CD4-positive, alpha-beta T cell treated with Interleukin-21 for 1 hour (primary cell): ENCODE measurements at regions not wholly inside any gene's neighbourhood (a gene's known extent, or its start where the extent isn't known, plus 50 kb on each side); places are given as distances from the start of the nearest gene placed in this dataset.

Experiments
- DNase-seq: peaks from one replicate; pipeline ENCODE4 v3.0.0-alpha.2; 2020

- no peak for DNase-seq
These were observed 151.3 kb upstream of the SOX9 start for GRCh38 chr17:71969500-71969899.

DNA sequence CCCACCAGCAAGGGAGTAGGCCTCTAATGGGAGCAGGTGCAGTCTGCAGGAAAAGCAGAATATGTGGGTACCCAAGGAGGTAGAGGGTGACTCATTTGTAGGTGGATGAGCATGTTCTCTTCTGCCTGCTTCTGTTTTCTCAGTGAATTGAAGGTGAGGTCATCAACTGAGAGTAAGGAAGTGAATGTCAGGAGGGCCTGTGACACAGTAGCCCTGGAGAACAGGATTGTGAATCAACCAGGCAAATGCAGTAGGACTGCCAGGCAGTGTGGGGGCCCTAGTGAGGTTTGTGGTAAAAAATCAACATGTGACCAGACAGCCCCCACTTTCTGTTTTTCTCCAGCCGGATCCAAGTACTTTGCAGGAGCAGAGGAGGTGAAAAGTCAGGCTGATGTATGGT is 150.5 kb upstream of the SOX9 start:
- no peak for DNase-seq

DNA sequence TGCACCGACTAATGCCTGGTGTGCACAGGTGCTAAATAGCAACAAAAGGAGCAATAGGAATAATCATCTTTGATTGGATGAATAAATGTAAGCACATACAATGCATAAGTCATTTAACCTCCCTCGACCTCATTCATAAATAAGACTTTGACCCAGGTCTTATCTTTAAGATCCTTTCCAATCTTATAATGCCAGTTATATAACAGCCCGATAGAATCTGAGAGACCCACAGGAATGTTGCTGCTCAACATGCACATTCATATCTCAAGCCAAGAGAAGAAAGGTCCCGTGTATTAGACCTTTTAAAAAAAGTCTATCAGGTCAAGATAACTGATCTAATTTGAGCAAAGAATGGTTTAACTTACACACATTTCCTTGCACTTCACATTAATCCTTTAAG is 146.8 kb upstream of the SOX9 start:
- no peak for DNase-seq

DNA sequence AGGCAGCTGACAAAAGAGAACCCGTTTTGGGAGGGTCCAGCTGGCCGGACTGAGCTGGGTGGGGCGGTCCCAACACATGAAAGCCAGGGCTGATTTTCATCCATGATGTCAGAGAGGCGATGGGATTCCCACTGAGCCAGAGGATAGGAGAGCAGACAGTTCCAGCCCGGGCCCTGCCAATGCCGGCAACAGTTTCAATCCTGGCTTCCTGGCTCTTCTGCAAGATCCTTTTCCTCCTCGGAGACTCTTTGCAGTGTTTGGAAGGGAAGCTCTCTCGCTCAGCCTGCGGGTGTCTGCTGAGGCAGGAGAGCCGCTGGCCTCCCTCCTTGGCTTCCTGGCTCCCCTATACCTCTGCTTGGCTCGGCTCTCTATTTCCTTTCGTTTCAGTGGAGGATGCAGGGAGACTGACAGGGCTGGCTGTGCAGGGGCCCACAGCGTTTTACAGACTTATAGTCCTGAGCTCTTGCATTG is 145.5 kb upstream of the SOX9 start:
- DNase-seq = no peak

GRCh38 chr17:71976011-71976649 is 144.7 kb upstream of the SOX9 start:
- no peak for DNase-seq

DNA sequence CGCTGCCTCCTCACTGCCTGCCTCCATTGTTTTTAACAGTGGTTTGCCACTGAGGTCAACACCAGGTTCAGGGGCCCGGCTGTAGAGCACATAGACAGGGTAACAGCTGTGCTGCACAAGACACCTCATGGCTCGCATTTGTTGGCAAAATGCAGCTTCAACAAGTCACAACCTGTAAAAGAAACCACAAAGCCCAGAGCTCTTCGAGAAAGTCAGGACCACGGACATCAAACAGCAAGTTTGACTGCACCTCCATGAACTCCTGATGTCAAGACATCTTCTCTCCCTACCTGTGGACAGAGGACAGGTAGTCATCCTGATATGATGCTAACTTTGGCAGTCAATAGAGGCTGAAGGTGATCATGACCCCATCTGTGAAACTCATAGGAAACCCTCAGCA is 142.4 kb upstream of the SOX9 start:
- no peak for DNase-seq

DNA sequence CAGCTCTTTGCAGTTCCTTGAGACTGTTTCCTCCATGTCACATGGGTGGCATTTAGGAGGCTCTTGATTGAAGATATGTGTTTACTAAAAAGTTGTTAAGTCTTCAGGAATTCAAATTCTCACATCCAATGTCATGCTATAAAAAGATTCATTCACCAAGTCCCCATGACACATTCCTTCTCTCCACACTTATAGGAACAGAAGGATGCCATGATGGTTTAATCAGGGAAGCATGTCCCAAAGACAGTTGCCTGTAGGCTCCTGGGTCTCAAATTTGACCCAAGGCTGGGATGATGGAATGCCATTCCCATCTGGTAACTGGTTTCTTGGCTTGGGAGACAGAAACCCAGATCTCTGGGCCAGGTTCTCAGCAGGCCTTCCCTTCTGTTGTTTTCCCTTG is 140.6 kb upstream of the SOX9 start:
- DNase-seq = no peak

DNA sequence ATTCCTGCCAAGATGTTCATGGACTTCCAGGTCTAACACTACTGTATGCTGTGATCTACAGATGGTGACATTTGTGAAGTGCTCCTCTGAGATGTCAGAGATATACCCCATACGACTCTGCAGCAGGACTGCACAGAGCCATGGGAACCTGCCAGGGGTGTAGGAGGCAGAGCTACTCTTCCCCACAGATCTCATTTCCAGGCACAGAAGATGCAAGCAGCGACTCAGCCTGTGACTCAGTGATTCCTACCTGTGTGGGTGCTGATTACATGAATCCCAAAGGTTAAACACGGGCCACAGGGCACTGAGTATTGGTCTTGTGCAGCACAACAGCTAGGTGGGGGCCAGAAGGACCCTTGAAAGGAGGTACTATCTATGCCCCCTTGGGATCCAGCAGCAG is 137.0 kb upstream of the SOX9 start:
- DNase-seq = no peak

DNA sequence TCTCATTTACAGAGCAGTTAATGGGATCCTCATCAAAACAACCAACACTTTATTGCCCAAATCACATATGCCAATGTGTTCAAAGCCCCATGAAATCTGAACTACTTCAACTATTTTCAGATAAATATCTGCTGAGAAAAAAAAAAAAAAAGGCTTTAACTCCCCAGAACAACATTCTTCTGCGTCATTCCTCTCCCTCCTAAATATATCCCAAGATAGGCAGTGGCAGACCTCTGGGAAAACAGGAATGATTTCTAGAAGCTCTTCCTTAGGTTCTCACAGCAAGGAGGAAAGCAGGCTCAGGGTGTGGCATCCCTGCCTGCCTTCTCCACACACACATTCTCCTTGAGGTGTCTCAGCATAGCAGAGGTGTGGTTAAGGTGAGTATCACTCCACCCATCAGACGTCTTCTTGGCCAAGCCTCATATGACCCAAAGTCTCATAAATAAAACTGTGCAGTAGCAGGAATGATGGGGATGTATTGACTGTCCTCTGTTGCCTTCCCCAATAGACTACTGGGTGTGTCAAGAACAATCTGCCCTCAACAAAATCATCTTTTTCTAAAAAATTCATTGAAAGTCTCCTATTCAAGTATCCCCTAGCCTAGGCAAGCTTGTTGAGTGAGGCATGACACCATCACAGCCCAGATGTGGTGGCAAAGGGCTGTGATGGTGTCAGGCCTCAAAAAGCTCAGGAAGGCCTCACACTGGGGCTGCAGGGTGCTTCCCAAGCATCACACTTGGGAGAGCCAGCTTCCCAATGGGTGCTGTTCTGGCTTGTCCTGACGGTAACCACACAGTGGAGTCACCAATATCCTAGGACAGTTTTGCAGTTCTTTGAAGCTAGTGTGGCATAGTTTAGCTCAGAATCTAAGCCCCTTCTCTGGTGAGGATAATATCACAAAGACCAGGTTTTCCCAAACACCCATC is 135.4 kb upstream of the SOX9 start:
- DNase-seq = no peak

DNA sequence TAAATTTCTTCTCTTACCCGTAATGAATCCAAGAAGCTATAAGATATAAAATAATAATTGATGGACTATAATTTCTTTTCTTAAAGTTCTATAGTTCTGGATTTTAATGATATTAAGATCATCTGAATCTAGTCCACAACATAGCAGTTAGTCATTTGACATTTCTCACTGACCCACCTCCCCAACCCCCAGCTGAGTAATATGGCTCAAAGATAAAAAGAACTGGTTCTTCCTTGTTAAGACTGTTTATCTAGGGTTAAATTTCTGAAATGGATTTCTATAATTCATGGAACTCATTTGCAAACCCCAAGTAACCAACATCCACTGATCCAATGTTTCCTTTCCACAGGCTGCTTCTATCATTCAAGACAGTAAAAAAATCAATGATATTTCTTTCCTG is 133.9 kb upstream of the SOX9 start:
- no peak for DNase-seq

GRCh38 chr17:71987634-71988033 is 133.2 kb upstream of the SOX9 start:
- no peak for DNase-seq

GRCh38 chr17:71989117-71989516 is 131.7 kb upstream of the SOX9 start:
- no peak for DNase-seq

DNA sequence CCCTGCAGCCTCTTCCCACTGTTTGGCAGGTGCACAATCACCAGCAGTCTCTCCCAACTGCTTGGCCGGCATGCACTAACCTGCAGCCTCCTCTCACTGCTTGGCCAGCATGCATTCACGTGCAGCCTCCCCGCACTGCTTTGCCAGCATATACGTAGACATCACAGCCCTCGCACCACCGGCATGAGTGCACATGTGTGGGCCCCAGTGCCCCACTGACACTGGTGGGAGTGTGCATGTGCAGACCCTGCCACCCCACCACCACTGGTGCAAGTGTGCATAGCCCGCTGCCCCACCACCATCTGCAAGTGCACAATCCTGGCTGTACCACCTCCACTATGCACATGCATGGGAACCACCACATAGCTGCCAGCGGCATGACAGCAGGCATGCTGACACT is 127.5 kb upstream of the SOX9 start:
- DNase-seq = no peak

- DNase-seq = no peak
These were observed 125.2 kb upstream of the SOX9 start for GRCh38 chr17:71995590-71995989.

- no peak for DNase-seq
These were observed 116.8 kb upstream of the SOX9 start for GRCh38 chr17:72004011-72004427.

- no peak for DNase-seq
These were observed 116.0 kb upstream of the SOX9 start for GRCh38 chr17:72004611-72005331.

- DNase-seq = no peak
These were observed 115.3 kb upstream of the SOX9 start for GRCh38 chr17:72005332-72006163.

DNA sequence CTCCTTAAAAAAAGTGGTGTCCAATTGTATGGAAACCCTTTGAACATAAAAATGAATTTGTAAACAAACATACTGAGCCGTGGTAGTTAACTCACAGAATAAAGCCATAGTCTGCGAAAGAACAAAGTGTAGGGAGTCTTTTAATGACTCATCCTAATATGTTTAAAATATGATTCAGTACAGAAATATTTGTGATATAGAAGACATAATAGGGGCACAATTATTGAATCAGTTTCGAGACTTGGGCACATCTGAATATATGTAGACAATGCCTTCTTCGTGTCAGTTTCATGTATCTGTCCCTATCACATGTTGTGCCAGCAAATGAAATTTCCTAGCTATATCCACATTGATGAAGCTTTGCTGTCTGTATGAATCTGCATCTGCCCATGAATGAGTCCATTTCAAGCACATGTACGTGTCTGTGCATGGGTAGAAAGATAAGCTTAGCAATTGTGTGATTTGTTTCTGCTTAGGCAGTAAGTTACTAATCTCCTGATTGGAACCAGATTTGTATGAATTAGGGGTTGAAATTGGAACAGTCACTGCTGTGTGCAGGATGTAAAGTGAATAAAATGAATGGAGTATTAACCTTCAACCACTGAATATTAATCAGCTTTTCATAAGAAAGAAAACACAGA is 112.5 kb upstream of the SOX9 start:
- DNase-seq = no peak

DNA sequence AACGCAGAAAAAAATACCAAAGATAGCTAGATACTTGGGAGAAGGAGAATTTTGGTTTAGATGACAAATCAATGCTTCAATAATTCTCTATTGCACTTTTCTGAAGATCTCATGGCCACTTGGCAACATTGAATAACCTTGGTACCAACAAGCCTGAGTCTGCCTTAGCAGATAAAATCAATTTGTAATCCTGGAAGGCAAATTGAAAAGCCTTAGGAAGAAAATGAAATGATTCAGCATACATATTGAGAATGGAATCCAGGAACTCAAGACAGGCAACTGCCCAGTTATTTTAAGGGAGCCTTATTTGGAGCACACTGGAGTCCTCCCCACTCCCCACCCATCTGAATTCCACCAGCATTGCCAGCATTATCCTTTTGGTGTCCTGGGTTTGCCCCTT is 109.3 kb upstream of the SOX9 start:
- no peak for DNase-seq

DNA sequence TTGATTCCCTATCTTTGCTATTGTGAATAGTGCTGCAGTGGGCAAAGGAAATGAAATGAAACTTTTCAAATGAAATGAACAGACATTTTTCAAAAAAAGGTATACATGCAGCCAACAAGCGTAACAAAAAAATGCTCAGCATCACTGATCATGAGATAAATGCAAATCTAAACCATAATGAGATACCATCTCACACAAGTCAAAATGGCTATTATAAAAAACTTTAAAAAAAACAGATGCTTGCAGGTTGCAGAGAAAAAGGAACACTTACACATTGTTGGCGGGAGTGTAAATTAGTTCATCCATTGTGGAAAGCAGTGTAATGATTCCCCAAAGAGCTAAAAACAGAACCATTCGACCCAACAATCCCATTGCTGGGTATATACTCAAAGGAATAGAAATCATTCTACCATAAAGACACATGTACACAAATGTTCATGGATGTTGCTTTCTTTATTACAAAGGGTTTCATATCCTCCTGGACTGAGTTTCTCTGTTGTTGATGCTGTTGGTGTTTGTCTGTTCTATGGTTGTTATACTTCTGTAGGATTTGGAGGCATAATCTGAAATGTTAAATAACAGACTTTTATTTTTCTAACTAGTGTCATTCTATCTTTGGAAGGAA is 99.3 kb upstream of the SOX9 start:
- DNase-seq = no peak
